Panc1 (cell line): ENCODE measurements at regions not wholly inside any gene's neighbourhood (a gene's known extent, or its start where the extent isn't known, plus 50 kb on each side); places are given as distances from the start of the nearest gene placed in this dataset.

Source experiments
- POLR2AphosphoS5 ChIP-seq: IDR thresholded peaks from 2 replicates; pipeline ENCODE4 v1.6.1; 2012; ENCODE audit warnings: mild to moderate bottlenecking, low read depth, low read length, moderate library complexity
- TF ChIP-seq, protein P1 (sequence below): fragments of 450-650 bp; IDR thresholded peaks from 2 replicates; pipeline ENCODE4 v1.5.1; 2017; ENCODE audit warnings: mild to moderate bottlenecking
- TF ChIP-seq, protein P2 (sequence below), 2 experiments: IDR thresholded peaks; 2 replicates each; pipeline ENCODE4 v1.6.1; 2011 to 2012; ENCODE audit warnings: low read depth in 2 of 2, control low read depth in 1 of 2, low read length in 1 of 2, mild to moderate bottlenecking in 1 of 2, moderate library complexity in 1 of 2; ENCODE audit not compliant: insufficient read depth in 1 of 2

GRCh38 chr2:195461010-195461409, 196.0 kb upstream of the SLC39A10 start:
- TF ChIP-seq, protein P1, sequence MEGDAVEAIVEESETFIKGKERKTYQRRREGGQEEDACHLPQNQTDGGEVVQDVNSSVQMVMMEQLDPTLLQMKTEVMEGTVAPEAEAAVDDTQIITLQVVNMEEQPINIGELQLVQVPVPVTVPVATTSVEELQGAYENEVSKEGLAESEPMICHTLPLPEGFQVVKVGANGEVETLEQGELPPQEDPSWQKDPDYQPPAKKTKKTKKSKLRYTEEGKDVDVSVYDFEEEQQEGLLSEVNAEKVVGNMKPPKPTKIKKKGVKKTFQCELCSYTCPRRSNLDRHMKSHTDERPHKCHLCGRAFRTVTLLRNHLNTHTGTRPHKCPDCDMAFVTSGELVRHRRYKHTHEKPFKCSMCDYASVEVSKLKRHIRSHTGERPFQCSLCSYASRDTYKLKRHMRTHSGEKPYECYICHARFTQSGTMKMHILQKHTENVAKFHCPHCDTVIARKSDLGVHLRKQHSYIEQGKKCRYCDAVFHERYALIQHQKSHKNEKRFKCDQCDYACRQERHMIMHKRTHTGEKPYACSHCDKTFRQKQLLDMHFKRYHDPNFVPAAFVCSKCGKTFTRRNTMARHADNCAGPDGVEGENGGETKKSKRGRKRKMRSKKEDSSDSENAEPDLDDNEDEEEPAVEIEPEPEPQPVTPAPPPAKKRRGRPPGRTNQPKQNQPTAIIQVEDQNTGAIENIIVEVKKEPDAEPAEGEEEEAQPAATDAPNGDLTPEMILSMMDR = no peak
- no peak for TF ChIP-seq POLR2AphosphoS5
- TF ChIP-seq, protein P2, sequence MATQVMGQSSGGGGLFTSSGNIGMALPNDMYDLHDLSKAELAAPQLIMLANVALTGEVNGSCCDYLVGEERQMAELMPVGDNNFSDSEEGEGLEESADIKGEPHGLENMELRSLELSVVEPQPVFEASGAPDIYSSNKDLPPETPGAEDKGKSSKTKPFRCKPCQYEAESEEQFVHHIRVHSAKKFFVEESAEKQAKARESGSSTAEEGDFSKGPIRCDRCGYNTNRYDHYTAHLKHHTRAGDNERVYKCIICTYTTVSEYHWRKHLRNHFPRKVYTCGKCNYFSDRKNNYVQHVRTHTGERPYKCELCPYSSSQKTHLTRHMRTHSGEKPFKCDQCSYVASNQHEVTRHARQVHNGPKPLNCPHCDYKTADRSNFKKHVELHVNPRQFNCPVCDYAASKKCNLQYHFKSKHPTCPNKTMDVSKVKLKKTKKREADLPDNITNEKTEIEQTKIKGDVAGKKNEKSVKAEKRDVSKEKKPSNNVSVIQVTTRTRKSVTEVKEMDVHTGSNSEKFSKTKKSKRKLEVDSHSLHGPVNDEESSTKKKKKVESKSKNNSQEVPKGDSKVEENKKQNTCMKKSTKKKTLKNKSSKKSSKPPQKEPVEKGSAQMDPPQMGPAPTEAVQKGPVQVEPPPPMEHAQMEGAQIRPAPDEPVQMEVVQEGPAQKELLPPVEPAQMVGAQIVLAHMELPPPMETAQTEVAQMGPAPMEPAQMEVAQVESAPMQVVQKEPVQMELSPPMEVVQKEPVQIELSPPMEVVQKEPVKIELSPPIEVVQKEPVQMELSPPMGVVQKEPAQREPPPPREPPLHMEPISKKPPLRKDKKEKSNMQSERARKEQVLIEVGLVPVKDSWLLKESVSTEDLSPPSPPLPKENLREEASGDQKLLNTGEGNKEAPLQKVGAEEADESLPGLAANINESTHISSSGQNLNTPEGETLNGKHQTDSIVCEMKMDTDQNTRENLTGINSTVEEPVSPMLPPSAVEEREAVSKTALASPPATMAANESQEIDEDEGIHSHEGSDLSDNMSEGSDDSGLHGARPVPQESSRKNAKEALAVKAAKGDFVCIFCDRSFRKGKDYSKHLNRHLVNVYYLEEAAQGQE (IDR thresholded peaks at IDR 0.05; ENCODE audit: insufficient read depth in 1 of 2, low read depth in 2 of 2, low read length in 1 of 2) = no peak
